HG03378 (cell line): ENCODE measurements at regions not wholly inside any gene's neighbourhood (a gene's known extent, or its start where the extent isn't known, plus 50 kb on each side); places are given as distances from the start of the nearest gene placed in this dataset.

Experiments used
- ATAC-seq: cut with Tn5 transposase; IDR thresholded peaks from one replicate; pipeline ENCODE4 v1.9.1; 2021; ENCODE audit warnings: mild to moderate bottlenecking, moderate library complexity; ENCODE audit not compliant: unreplicated experiment

DNA sequence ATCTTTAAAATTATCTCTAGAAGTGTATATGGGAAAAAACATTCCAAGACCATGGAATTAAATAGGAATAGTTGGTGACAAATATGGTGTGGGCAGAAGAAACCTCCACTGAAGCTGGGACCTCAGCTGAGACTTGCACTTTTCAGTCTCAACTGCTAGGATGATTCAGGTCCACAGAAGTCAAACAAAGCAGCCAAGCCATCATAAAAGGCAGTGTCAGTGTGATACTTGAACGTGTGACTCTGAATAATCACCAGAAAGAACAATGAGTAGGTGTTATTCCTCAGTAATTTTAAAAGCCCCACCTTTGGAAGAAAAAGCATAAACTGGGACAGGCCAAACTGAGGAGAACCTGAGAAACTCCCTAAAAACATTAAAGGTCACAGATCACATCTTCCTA lies 90.7 kb downstream of the ZNF281 start:
- no peak for ATAC-seq

DNA sequence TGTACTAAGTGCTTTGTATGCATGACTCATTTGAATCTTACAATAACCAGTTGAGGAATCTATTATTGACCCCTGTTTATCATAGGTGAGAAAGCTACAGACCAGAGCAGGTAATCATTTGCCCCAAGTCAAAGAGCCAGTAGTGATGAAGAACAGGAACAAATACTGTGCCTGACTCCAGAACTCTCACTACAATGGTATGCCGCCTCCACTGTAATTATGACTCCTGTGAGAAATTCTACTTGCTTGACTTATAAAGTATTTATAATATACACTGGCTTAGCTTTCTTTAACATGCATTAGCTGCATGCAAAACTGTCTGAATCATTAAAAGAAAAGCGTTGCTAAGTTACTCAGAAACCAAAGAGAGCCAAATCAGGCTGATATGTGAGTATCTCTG lies 92.6 kb downstream of the ZNF281 start:
- ATAC-seq = no peak

DNA sequence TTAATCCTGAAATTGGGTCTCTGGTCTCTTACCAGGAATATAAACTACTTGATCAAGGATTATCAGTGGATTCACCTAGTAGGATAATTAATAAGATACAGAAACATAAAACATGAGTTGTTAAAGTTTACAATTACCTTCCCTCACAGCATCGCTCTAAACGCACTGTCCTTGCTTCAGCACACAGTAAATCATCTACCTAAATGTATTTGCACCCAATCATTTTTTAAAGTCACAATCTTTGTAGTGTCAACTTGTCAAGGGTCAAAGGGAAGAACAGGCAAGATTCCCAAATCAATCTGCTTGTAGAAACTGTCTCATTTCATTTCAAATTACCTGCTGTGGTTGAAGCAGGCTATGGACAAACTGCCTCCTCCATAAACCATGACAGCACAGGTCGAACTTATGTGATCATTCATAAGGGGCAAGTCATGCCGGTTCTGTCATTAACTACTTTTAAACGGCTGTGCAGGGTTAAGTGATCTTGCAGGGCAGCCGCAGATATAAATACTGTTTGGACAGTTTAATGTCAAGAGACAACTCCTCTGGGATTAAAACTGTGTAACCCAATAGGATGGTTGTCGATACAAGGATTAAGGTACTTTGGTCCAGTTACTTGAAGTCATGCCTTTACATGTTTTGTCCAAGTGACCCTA lies 93.6 kb downstream of the ZNF281 start:
- no peak for ATAC-seq

DNA sequence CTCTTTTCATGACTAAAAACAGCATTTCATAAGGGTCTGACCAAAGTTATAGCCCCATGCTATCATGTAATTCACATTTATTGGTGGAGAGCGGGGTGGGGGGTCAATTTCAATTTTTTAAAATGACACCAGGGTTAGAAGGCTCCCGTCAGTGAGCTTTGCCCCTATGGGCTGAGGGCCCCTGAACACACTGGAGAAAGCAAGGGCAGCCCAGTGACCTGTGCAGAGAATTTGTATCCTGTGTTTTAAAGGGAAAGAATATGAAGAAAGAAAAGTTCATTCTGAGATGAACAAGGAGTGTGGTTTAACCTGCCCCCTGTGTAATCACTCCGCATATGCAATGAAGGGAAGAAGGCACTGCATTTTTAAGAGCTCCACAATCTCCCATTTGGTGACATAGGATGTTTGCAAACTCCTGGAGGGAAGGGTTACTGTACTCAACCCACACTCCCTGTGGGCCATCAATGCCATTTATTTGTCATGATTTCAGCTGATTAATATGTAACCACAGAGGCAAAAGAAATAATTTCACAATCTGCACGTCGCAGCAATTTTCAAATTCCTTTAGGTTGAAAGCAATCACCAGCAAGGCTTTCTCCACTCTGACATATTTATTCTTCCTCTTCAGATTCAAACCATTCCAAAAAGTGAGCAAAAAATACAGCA lies 95.6 kb downstream of the ZNF281 start:
- ATAC-seq = no peak

DNA sequence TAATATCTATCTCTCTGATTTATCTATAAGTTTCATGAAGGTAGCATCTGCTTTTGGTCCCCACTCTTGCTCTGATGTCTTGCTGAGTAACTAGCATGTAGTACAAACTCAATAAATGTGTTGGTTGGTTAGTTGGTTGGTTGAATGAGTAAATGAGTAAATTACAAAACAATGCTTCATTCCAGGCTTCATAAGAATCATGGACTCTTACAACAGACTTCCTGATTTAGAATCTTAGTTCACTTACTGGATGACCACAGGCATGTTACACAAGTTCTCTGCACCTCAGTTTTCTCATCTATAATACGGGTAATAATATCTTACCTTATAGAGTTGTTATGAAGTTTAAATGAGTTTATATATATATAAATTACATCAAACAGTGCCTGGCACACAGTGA lies 98.6 kb downstream of the ZNF281 start:
- no peak for ATAC-seq

DNA sequence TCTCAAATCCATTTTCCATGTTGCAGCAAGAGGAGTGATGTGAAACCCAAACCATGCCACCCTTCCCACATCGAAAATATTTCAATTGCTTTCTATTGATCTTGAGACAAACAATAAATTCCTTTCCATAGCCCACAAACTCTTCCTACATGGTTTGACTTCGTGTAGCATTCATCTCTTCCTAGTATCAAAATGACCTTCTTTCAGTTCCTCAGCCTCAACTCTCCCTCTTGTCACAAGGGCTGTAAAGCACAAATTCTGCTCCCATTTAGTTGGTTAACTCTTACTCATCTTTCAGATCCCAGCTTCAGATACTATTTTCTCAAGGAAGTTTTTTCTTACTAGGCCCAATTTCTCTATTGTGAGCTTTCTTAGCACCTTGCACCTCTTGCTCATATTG lies 99.0 kb downstream of the ZNF281 start:
- ATAC-seq = no peak

DNA sequence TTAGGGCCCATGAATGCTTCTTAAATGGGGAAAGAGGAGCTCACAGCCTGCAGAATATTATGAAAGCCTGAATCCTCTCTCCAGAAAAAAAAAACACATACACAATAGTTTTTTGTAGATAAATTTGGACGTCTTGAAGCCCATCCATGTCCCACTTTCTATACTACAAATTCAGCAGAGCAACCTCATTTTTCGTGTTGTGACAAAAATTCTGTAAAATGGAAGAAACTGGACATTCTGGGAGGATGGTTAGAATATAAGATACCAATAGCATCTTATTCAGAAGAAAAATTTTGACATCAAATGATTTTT lies 102.1 kb downstream of the ZNF281 start:
- ATAC-seq = no peak

DNA sequence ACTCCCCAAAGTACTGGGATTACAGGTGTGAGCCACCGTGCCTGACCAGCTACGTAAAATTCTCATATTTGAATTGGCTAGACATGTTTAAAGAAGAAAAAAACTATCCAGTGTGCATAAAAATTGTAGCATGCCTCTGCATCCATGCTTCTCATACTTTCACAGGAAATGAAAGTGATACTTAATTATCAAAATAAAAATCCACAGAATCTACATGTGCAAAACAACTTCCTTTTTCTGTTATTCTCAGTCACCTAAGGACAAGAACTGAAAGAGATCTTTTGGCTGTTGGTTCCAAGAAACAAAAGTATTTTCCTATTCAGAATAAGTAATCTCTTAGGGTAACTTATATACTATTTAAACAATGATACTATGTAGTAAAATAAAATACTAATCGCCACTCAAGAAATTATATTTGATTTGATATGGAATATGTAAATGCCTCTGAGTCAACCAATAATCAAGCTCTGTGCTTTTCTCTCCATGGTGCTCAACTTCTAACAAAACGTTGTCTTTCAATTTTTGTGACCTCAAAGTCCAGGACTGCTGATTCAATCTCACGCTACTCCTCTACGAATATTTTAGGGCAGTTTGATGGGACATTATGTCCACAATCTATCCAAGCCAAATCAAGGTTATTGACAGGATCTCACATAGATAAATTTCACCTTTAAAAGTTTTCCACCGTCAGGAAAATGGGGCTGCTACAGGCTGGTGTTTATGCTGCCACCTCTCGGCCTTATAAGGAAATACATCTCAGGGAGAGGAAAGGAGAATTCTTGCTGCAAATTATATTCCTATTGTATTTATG lies 102.7 kb downstream of the ZNF281 start:
- ATAC-seq = peak; percentile 57

DNA sequence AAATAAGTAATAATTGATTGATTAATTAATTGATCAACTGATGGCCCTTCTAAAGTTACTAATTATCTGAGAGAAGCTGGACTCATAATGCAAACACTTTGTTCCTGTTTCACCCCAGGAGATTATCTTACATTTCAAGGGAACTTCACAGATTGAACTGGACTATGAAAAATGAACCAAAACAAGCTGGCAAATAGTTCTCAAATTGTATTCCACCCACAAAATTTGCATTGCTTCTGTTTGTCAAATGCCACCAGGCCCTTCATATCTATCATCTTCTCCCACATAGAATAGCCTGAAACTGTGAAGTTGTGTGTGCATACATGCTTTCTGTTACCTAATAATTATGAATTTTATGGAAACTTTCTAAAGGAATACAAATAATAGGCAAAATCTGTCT lies 104.0 kb downstream of the ZNF281 start:
- peak; percentile 41 for ATAC-seq

DNA sequence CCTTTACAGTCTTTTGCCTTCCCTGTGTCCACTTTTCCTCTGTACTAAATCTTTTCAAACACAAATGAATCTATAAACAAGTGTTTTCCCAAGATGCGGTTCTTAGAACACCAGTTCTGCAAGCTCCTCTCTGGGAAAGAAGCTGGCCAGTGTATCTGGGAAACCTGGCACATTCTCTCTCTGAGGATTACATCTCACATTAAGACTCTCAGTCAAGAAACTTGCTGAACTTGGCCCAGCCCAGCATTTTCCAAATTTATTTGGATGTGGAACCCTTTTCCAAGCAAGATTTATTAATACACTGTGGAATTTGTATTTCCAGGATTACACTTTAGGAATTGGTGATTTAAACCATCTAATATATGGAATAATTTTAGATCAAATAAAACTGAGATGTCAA lies 105.7 kb downstream of the ZNF281 start:
- ATAC-seq = no peak

DNA sequence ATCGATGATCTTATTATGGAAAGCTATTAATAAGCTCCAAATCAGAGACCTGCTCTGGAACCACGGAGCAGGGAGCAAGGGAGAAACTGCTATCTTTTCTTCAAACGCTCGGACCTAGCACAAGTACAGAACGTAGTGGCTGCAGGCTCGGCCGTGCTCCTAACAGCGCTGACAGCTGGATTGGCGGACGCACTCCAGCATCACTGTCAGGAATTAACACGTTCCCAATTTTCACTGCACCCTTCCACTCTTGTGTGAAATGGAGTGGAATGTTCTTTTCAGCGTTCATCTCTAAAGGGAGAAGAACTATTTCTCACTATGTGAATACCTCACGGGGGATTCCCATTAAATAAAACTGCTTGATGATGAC lies 106.9 kb downstream of the ZNF281 start:
- ATAC-seq = no peak

DNA sequence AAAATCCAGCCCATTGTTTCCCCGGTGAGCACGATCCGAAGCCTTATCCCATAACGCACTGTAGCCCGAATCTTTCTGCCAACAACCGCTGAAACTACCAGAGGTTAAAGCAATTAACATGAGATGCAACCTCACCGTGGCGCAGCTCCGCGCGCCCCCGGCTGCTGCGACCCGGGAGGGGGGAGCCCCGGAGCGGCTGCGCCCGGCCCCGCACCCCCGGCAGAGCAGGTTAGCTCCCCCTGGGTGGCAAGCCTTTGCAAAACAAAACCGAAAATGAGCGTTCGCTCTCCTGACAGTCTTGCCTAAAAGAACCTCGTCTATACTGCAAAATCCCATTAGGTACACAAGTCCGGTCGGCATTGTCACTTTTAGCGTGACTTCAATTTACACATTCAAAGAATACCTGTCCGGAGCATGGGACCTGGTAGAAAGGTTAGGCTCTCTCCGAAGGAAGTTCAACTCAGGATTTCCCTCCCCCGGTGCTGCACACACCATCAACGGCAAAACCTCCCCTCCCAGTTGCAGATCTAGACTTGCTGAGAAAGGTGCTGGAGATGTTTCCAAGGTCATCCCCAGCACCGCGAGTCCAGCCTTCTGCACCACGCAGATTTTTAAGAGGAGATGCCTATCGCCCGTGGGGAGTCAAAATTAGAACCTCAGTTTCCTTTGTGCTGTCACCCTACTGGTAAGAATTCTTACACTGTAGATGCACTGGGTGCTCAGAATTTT lies 107.5 kb downstream of the ZNF281 start:
- peak; percentile 57 for ATAC-seq

DNA sequence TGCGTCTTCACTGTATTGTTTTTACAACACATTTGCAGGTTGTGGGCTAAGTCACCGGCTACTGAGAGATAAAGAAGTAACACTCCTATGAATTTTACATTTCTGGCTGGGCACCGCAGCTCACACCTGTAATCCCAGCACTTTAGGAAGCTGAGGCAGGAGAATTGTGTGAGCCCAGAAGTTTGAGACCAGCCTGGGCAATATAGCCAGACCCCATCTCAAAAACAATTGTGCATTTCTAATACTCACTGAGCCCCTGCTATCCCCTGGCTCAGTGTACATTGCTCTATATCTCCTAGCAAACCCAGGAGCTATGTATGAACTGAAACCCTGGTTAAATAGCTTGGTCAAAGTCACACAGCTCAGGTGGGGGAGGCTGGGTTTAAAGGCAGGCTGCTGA lies 108.7 kb downstream of the ZNF281 start:
- ATAC-seq = no peak

DNA sequence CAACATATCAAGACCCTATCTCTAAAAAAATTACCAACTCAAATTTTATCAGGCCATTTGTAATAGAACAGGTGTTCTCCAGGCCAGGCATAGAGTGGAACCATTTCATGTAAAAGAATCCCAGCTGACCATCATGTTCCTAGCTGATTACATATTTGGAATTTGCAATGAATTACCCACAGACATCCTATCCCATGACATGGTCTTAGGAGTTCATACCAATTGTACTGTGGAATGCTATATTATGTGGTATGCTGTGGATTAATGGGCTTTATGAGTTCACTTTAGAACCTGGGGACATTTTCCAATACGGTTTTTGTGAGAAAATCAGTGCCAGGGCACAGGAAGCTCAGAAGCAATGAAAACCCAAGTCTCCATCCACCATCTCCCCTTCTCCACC lies 110.3 kb downstream of the ZNF281 start:
- ATAC-seq = no peak

DNA sequence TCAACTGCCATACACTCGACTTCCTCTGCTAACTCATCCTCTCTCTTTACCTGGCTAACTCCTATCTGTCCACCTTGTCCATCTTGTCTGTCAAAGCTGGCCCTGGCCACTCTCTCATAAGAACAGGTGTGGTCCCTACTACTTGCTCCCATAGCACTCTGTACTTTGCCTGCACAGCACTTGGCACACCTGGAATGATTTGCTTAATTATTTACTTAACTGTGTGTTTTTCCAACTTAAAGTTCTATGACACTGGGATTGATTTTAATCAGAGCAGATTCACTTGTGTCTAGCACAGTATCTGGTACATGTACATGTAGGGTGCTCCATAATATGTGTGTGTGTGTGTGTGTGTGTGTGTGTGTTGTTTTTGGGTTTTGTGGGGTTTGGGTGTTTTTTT lies 111.6 kb downstream of the ZNF281 start:
- no peak for ATAC-seq

DNA sequence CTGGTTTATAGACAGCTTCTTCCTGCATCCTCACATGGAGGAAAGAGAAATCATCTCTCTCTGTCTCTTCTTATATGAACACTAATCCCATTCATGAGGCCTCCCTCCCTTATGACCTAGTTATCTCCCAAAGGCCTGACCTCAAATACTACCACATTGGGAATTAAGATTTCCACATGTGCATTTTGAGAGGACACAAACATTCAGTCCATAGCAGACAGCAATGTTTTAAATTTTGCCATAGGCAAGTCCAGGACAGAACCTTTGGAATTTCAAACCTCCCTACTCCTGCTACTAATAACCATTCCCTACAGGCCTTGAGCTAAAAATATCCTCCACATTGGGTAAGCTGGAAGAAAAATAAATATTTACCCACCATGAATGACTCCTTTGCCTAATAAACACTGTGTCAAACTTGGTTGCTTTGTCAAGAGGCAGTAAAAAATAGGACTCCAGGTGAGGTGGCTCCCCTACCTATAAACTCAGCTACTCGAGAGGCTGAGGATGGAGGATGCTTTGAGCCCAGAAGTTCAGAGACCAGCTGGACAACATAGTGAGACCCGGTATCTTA lies 113.7 kb downstream of the ZNF281 start:
- no peak for ATAC-seq

DNA sequence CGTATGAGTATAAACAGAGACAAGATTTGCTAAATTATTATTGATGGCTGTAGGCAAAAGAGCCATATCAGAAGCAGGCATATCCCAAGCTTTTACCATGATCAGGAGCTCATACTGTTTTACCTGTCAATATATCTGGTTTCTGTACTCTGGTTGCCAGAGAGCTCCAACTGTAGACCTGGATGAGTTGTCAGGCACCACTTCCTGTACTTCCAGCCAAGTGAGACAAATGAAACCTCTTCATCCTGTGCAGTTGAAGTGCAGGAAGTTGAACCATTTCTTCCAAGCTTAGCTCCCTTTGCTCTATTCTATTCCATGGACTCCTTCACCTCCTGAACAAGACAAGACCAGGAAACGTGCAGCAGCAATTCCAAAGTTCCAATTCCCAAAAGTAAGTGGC lies 115.6 kb downstream of the ZNF281 start:
- no peak for ATAC-seq

DNA sequence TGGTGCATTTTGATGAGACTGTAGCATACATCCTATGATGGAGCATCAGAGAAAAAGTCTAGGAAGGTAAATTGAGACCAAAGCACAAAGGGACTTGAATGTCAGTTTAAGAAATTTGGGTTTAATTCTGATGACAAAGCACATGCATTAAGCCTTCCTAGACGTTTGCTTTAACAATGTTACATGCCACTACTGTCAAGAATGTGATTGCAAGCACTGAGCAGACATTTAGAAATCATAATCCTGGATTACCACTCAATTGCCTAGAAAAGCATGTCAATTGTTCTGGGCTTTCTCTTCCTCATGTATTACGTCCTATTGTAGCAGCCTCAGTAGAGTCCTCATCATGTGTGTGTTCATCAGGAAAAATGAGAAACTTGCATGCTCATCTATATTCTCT lies 117.1 kb downstream of the ZNF281 start:
- ATAC-seq = no peak

DNA sequence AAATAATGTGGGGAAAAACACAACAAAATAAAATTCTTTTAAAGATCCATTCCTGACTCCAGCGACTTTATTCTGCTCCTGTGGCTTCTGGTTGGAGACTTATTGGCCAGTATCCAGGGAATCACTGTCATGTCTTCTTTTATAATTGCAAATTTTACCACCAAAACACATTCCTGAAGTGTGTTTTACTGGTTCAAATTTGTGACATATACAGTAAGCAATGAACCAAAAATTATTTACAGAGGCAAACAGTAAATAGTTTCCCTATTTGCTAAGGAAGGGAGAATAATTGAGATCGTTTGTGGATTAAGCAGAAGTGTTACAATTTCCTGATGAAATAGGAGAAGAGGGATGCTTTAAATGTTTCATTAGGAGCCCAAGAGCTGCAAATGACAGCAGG lies 118.7 kb downstream of the ZNF281 start:
- ATAC-seq = no peak

DNA sequence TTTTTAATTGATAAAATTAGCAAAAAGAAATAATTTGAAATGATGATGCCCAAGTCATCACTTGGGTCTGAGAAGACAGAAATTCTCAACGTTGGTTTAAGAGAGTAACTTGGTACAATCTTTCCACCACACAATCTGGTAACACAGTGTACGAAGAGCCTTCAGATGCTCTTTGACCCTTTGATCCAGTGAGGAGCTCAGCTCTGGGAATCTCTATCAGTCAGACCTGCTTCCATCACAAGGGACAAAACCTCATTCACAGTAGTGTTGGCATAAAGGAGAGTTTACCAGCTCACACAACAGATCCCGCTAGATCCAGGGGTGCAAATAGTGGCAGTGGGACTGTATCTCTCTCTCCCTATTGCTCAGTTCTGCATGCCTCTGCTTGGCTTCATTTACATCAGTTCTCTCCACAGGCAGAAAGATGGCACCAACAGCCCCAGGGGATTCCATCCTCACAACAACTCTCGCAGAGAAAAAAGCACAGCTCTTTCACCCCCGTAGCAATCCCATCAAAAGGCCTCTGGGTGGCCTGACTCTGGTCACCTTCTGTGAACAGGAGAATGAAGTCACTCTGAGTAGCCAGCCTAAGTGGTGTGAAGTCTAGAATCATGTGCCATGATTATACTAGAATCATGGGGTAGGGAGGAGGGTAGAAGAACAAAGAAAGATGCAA lies 119.7 kb downstream of the ZNF281 start:
- ATAC-seq = no peak

DNA sequence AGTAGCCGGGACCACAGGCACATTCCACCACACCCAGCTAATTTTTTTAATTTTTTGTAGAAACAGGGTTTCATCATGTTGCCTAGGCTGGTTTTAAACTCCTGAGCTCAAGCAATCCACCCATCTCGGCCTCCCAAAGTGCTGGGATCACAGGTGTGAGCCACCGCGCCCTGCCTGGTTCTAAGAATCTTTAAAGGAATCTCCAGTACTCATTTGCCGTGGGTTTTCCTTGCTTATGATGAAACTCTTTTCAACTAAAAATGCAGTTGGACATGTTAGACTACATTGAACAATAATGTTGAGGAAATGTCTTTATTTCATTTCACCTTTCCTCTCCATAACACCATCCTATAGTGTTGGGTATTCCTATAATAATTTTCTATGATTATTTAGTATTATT lies 121.6 kb downstream of the ZNF281 start:
- ATAC-seq = no peak
